A673 (cell line): ENCODE measurements at regions not wholly inside any gene's neighbourhood (a gene's known extent, or its start where the extent isn't known, plus 50 kb on each side); places are given as distances from the start of the nearest gene placed in this dataset.

ENCODE experiments used
- EZH2 ChIP-seq: fragments of 200-600 bp; sonication (generic); IDR thresholded peaks from 2 replicates; pipeline ENCODE4 v1.6.1; 2017; ENCODE audit warnings: borderline replicate concordance, low read depth, mild to moderate bottlenecking, mixed read lengths, antibody characterized with exemption, low read length; ENCODE audit not compliant: poor library complexity, severe bottlenecking
- TF ChIP-seq, protein P1 (sequence below): fragments of 300-800, 200-600 bp; sonication (generic); conservative IDR thresholded peaks from 2 replicates; pipeline ENCODE4 v1.5.1; 2017; ENCODE audit warnings: low read depth, mild to moderate bottlenecking, antibody characterized with exemption, low read length, moderate library complexity, mixed read lengths

- TF ChIP-seq, protein P1, sequence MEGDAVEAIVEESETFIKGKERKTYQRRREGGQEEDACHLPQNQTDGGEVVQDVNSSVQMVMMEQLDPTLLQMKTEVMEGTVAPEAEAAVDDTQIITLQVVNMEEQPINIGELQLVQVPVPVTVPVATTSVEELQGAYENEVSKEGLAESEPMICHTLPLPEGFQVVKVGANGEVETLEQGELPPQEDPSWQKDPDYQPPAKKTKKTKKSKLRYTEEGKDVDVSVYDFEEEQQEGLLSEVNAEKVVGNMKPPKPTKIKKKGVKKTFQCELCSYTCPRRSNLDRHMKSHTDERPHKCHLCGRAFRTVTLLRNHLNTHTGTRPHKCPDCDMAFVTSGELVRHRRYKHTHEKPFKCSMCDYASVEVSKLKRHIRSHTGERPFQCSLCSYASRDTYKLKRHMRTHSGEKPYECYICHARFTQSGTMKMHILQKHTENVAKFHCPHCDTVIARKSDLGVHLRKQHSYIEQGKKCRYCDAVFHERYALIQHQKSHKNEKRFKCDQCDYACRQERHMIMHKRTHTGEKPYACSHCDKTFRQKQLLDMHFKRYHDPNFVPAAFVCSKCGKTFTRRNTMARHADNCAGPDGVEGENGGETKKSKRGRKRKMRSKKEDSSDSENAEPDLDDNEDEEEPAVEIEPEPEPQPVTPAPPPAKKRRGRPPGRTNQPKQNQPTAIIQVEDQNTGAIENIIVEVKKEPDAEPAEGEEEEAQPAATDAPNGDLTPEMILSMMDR: no peak
- no peak for TF ChIP-seq EZH2
Observed at GRCh38 chr5:2289380-2289779, 406.7 kb upstream of the IRX4 start.
